GM13977 (cell line): ENCODE measurements at regions not wholly inside any gene's neighbourhood (a gene's known extent, or its start where the extent isn't known, plus 50 kb on each side); places are given as distances from the start of the nearest gene placed in this dataset.

ENCODE experiments used
- DNase-seq: peaks from one replicate; pipeline ENCODE4 v3.0.0; 2012; ENCODE audit warnings: low spot score
- CTCF ChIP-seq: IDR thresholded peaks from 2 replicates; pipeline ENCODE4 v1.5.1; 2012; ENCODE audit warnings: mild to moderate bottlenecking, control low read depth; ENCODE audit not compliant: insufficient read depth; ENCODE audit errors: extremely low read depth, missing control alignments
- in situ Hi-C: fragments of 300-500 bp; cut with MboI; formaldehyde crosslinking; loops from one replicate; pipeline ENCODE4 v1.12.0; 2022; ENCODE audit warnings: low sequenced_read_pairs, low pct_unique_long_range_greater_than_20kb, mixed read lengths, inconsistent platforms; ENCODE audit not compliant: unreplicated experiment

GRCh38 chr5:40017135-40017534 is 592.4 kb upstream of the DAB2 start:
- no peak for TF ChIP-seq CTCF
- DNase-seq: no peak
- in situ Hi-C loops: no loop called here

- in situ Hi-C loops: no loop called here
- no peak for TF ChIP-seq CTCF
Measured at GRCh38 chr5:40010436-40010835, 585.7 kb upstream of the DAB2 start.

GRCh38 chr5:40006260-40006659 is 581.5 kb upstream of the DAB2 start:
- TF ChIP-seq CTCF: no peak
- in situ Hi-C loops: no loop called here
- DNase-seq: no peak

More at GRCh38 chr5:40010436-40010835, 585.7 kb upstream of the DAB2 start:
- DNase-seq: no peak

GRCh38 chr5:40001796-40002195 is 577.0 kb upstream of the DAB2 start:
- in situ Hi-C loops: no loop called here
- no peak for TF ChIP-seq CTCF
- DNase-seq: no peak

GRCh38 chr5:39998518-39998917 is 573.7 kb upstream of the DAB2 start:
- in situ Hi-C loops: no loop called here
- TF ChIP-seq CTCF: no peak
- no peak for DNase-seq

GRCh38 chr5:39995990-39996389 is 571.2 kb upstream of the DAB2 start:
- TF ChIP-seq CTCF: no peak
- in situ Hi-C loops: no loop called here
- DNase-seq: no peak
